Keratinocyte (primary cell): ENCODE measurements at regions not wholly inside any gene's neighbourhood (a gene's known extent, or its start where the extent isn't known, plus 50 kb on each side); places are given as distances from the start of the nearest gene placed in this dataset.

Experiments used
- DNase-seq: peaks from one replicate; pipeline ENCODE4 v3.0.0-alpha.2; 2011; ENCODE audit warnings: low read depth, missing footprints, low spot score
- FAIRE-seq: peaks from 2 replicates; lab custom pipeline; 2011; peaks lifted over from hg19 to GRCh38; lab: Jason Lieb, UNC
- H2AFZ ChIP-seq: 2 replicates; pipeline ENCODE4 v1.6.0; 2012; ENCODE audit warnings: low read length, control low read depth, inconsistent platforms; ENCODE audit not compliant: control insufficient read depth
- H3K27ac ChIP-seq: 2 replicates; pipeline ENCODE4 v1.5.1; 2011; ENCODE audit warnings: low read length; ENCODE audit not compliant: control insufficient read depth, insufficient read depth
- H3K27me3 ChIP-seq: 3 replicates; pipeline ENCODE4 v1.6.0; 2011; ENCODE audit warnings: low read length; ENCODE audit not compliant: control insufficient read depth, insufficient read depth; ENCODE audit errors: extremely low read depth
- H3K36me3 ChIP-seq, 2 experiments: 2 replicates in 1 of 2; 3 replicates in 1 of 2; pipeline ENCODE4 v1.5.1; 2011; ENCODE audit warnings: low read length in 2 of 2, mild to moderate bottlenecking in 1 of 2; ENCODE audit not compliant: control insufficient read depth in 2 of 2, insufficient read depth in 2 of 2; ENCODE audit errors: extremely low read depth in 1 of 2
- H3K4me1 ChIP-seq: 3 replicates; pipeline ENCODE4 v1.5.1; 2011; ENCODE audit warnings: low read length; ENCODE audit not compliant: control insufficient read depth, insufficient read depth; ENCODE audit errors: extremely low read depth
- H3K4me2 ChIP-seq: 3 replicates; pipeline ENCODE4 v1.6.0; 2011; ENCODE audit warnings: low read depth, low read length; ENCODE audit not compliant: control insufficient read depth, insufficient read depth; ENCODE audit errors: extremely low read depth
- H3K4me3 ChIP-seq, 3 experiments: fragments of 200-600 bp in 1 of 3; sonication (generic) in 1 of 3; 2 replicates in 2 of 3; 3 replicates in 1 of 3; pipeline ENCODE4 v1.5.1; 2011 to 2016; ENCODE audit warnings: low read length in 3 of 3, mild to moderate bottlenecking in 3 of 3, control low read depth in 2 of 3, inconsistent platforms in 1 of 3, low read depth in 1 of 3, mixed read lengths in 1 of 3, mixed run types in 1 of 3, moderate library complexity in 1 of 3; ENCODE audit not compliant: control insufficient read depth in 2 of 3, insufficient read depth in 2 of 3; ENCODE audit errors: extremely low read depth in 1 of 3
- H3K79me2 ChIP-seq: 2 replicates; pipeline ENCODE4 v1.6.0; 2012; ENCODE audit warnings: low read length; ENCODE audit not compliant: control insufficient read depth, insufficient read depth
- H3K9ac ChIP-seq: 3 replicates; pipeline ENCODE4 v1.6.0; 2011; ENCODE audit warnings: low read length; ENCODE audit not compliant: control insufficient read depth, insufficient read depth; ENCODE audit errors: extremely low read depth
- H3K9me1 ChIP-seq: 3 replicates; pipeline ENCODE4 v1.6.0; 2011; ENCODE audit warnings: low read length; ENCODE audit not compliant: control insufficient read depth, insufficient read depth; ENCODE audit errors: extremely low read depth
- H3K9me3 ChIP-seq: 2 replicates; pipeline ENCODE4 v1.5.1; 2012; ENCODE audit warnings: low read depth, low read length; ENCODE audit not compliant: control insufficient read depth
- H4K20me1 ChIP-seq: 3 replicates; pipeline ENCODE4 v1.6.0; 2011; ENCODE audit warnings: low read length; ENCODE audit not compliant: control insufficient read depth, insufficient read depth; ENCODE audit errors: extremely low read depth
- EZH2 ChIP-seq: IDR thresholded peaks from one replicate; pipeline ENCODE4 v1.6.1; 2012; ENCODE audit warnings: inconsistent platforms, mild to moderate bottlenecking, low read length, moderate library complexity
- dilution Hi-C: fragments of 300-500 bp; cut with MboI; formaldehyde crosslinking; loops from one replicate; pipeline ENCODE4 v1.7.0; 2020; ENCODE audit warnings: low sequenced_read_pairs; ENCODE audit not compliant: extremely low pct_ligation_motif_present
- TF ChIP-seq, protein P1 (sequence below), 3 experiments: IDR thresholded peaks in 1 of 3; conservative IDR thresholded peaks in 1 of 3; optimal IDR thresholded peaks in 1 of 3; 2 replicates in 2 of 3; 3 replicates in 1 of 3; pipeline versions ENCODE3 to v1.5.1; 2011; ENCODE audit warnings: low read length in 3 of 3, mild to moderate bottlenecking in 3 of 3, moderate library complexity in 2 of 3, control low read depth in 1 of 3, inconsistent platforms in 1 of 3; ENCODE audit not compliant: insufficient read depth in 2 of 3; ENCODE audit errors: extremely low read depth in 1 of 3

DNA sequence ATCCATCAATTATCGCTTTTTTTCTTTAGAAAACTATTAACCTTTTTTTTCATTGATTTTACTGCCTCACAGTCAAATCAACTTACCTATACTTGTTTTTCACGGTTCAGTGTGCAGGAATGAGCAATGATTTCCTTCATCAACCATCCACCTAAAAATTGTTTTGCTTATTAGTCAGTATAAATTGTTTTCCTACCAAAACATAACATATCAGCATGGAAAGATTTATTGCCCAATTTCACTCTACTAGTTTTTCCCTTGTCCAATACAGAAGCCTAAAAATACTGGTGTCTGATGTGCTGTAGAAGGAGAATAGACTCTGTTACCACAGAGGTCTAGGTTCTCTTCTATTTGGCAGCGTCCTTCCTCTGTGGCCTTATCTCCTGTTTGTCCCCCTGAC lies 558.2 kb upstream of the CITED2 start:
- no peak overlapping the region for H3K27ac ChIP-seq
- no peaks in the 10 kb centered on the region for H3K36me3 ChIP-seq
- H2AFZ ChIP-seq = no peak overlapping the region
- FAIRE-seq = no peak
- H3K4me2 ChIP-seq = no peak overlapping the region
- no peak for DNase-seq
- no peak overlapping the region for H3K4me3 ChIP-seq
- no peaks in the 10 kb centered on the region for H3K27me3 ChIP-seq
- H3K9ac ChIP-seq = no peak overlapping the region
- H4K20me1 ChIP-seq = no peaks in the 10 kb centered on the region
- TF ChIP-seq, protein P1, sequence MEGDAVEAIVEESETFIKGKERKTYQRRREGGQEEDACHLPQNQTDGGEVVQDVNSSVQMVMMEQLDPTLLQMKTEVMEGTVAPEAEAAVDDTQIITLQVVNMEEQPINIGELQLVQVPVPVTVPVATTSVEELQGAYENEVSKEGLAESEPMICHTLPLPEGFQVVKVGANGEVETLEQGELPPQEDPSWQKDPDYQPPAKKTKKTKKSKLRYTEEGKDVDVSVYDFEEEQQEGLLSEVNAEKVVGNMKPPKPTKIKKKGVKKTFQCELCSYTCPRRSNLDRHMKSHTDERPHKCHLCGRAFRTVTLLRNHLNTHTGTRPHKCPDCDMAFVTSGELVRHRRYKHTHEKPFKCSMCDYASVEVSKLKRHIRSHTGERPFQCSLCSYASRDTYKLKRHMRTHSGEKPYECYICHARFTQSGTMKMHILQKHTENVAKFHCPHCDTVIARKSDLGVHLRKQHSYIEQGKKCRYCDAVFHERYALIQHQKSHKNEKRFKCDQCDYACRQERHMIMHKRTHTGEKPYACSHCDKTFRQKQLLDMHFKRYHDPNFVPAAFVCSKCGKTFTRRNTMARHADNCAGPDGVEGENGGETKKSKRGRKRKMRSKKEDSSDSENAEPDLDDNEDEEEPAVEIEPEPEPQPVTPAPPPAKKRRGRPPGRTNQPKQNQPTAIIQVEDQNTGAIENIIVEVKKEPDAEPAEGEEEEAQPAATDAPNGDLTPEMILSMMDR (optimal IDR thresholded peaks at IDR 0.05 in 1 of 3, IDR thresholded peaks at IDR 0.05 in 1 of 3, conservative IDR thresholded peaks at IDR 0.05 in 1 of 3; ENCODE audit: extremely low read depth in 1 of 3, insufficient read depth in 2 of 3, low read length in 3 of 3) = no peak
- no peak for TF ChIP-seq EZH2
- no peaks in the 10 kb centered on the region for H3K9me1 ChIP-seq
- no peaks in the 10 kb centered on the region for H3K4me1 ChIP-seq
- H3K9me3 ChIP-seq = no peaks in the 10 kb centered on the region
- dilution Hi-C loops = no loop called here
- H3K79me2 ChIP-seq = no peaks in the 10 kb centered on the region

DNA sequence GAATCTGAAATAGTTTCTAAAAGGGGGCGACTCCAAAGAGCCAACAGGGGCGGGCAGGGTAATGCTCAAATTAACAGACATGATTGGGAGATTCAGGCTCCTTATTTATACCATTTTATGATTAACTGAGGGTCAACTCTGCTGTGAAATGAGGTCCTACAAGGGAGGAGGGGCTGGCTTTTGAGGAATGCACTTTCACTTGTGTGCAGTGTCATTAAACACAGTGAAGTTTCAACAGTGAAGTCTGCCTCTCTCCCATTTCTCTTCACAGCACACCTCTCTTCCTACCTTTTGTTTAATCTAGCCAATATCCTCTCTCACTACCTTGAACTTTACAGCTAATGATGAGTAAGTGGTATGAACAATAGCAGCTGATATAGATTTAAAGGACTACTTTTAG lies 557.3 kb upstream of the CITED2 start:
- Histone ChIP-seq H3K27me3 (no peaks in the 10 kb centered on the region), H3K9ac (no peak overlapping the region), H3K27ac (no peak overlapping the region), H2AFZ (peak overlapping the region; percentile 63), H3K9me3 (no peaks in the 10 kb centered on the region), H3K4me3 (no peak overlapping the region), H3K4me2 (no peak overlapping the region), H3K36me3 (no peaks in the 10 kb centered on the region), H3K9me1 (no peaks in the 10 kb centered on the region), H3K4me1 (no peaks in the 10 kb centered on the region), H4K20me1 (no peaks in the 10 kb centered on the region), H3K79me2 (no peaks in the 10 kb centered on the region)
- DNase-seq (no peak), FAIRE-seq (peak; percentile 43)
- no peak for TF ChIP-seq EZH2
- TF ChIP-seq, protein P1 (optimal IDR thresholded peaks at IDR 0.05 in 1 of 3, IDR thresholded peaks at IDR 0.05 in 1 of 3, conservative IDR thresholded peaks at IDR 0.05 in 1 of 3; ENCODE audit: extremely low read depth in 1 of 3, insufficient read depth in 2 of 3, low read length in 3 of 3) = no peak
- dilution Hi-C loops = no loop called here
